ENCODE measurements at regions not wholly inside any gene's neighbourhood (a gene's known extent, or its start where the extent isn't known, plus 50 kb on each side); places are given as distances from the start of the nearest gene placed in this dataset.

DNA sequence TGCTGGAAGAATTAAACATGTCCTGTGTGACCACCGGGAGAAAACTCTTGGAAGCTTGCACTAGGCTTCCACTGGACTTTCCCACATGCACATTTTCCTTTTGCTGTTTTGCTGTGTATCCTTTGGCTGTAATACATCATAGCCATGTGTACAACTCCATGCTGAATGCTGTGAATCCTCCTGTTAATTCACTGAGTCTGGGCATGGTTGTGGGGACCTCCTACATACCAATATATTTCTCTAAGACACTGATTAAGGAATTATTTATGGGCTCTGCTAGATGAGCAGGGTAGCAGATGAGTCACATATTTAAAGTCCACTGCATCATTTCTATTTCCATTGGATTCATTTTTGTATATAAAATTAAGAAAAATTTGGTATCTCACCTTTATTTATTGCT is 220.1 kb downstream of the CYLC2 start:
- TF ChIP-seq CTCF (IDR thresholded peaks at IDR 0.05; ENCODE audit: low read depth, low read length) (no peak), POLR2A (IDR thresholded peaks at IDR 0.05; ENCODE audit: extremely low read depth, insufficient read length) (no peak), MYC (IDR thresholded peaks at IDR 0.05; ENCODE audit: low read depth, low read length) (no peak)
- TF ChIP-seq, protein P1, sequence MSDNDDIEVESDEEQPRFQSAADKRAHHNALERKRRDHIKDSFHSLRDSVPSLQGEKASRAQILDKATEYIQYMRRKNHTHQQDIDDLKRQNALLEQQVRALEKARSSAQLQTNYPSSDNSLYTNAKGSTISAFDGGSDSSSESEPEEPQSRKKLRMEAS (IDR thresholded peaks at IDR 0.05; ENCODE audit: low read depth, low read length), result no peak

Data from NB4 (cell line).